ENCODE measurements at regions not wholly inside any gene's neighbourhood (a gene's known extent, or its start where the extent isn't known, plus 50 kb on each side); places are given as distances from the start of the nearest gene placed in this dataset.

DNA sequence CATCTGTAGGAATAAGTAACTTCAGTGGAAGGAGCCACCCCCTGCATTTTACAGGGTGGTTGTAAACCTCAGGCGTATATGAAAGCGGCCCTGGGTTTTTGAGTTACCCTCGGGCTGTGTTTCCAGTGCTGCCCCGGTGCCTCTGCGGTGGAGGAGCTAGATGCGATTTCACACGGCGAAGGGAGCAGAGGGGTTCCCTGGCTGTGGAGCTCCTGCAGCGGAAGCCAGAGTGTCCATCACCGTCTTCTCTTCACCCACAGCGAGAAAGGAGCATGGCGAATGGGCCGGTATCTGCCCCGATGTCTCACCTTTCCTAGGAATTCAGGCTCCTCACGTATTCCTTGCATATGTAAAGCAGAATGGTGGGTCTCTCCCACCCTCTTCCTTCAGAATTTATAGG, 253.6 kb downstream of the THBS2 start:
- no peaks in the 10 kb centered on the region for H3K36me3 ChIP-seq
- H3K27me3 ChIP-seq, result no peaks in the 10 kb centered on the region
- H3K4me1 ChIP-seq, result no peaks in the 10 kb centered on the region
- no peak overlapping the region for H3K4me3 ChIP-seq
- H3K27ac ChIP-seq, result no peak overlapping the region
- H3K9me3 ChIP-seq, result no peaks in the 10 kb centered on the region
- intact Hi-C loops (cut with DNase I), result no loop called here
- 90 to 93% (median 92%) methylated on average over 15 of the region's 15 CpGs for WGBS, 4 donors
- ATAC-seq (no peak), DNase-seq (no peak)
- no peak for TF ChIP-seq POLR2A (IDR thresholded peaks at IDR 0.05)
- TF ChIP-seq, protein P1, sequence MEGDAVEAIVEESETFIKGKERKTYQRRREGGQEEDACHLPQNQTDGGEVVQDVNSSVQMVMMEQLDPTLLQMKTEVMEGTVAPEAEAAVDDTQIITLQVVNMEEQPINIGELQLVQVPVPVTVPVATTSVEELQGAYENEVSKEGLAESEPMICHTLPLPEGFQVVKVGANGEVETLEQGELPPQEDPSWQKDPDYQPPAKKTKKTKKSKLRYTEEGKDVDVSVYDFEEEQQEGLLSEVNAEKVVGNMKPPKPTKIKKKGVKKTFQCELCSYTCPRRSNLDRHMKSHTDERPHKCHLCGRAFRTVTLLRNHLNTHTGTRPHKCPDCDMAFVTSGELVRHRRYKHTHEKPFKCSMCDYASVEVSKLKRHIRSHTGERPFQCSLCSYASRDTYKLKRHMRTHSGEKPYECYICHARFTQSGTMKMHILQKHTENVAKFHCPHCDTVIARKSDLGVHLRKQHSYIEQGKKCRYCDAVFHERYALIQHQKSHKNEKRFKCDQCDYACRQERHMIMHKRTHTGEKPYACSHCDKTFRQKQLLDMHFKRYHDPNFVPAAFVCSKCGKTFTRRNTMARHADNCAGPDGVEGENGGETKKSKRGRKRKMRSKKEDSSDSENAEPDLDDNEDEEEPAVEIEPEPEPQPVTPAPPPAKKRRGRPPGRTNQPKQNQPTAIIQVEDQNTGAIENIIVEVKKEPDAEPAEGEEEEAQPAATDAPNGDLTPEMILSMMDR (IDR thresholded peaks at IDR 0.05), result no peak

DNA sequence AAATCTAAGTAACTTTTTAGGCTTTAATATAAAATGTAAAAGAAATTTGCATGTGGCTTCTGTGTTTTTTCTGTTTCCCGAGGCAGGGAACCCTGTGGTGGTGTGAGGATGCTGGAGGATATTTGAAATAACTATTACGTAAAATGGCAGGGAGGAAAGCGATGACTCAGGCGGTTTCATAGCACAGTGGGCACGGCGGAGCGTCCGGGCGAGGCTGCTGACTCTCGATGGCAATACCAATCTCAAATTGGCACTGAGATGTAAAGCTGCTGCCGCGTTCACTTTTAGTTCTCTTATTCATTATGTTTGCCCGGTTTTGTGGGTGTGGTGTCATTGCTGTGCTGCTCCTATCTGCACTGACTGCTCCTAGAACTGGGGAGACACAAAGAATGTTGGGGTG, 254.3 kb downstream of the THBS2 start:
- H3K27ac ChIP-seq, result no peak overlapping the region
- WGBS, 4 donors, result 88 to 92% (median 89%) methylated on average over 13 of the region's 13 CpGs
- ATAC-seq (no peak), DNase-seq (no peak)
- no peak for TF ChIP-seq POLR2A (IDR thresholded peaks at IDR 0.05)
- TF ChIP-seq, protein P1 (IDR thresholded peaks at IDR 0.05), result no peak
- intact Hi-C loops (cut with DNase I), result no loop called here
- no peaks in the 10 kb centered on the region for H3K4me1 ChIP-seq
- no peak overlapping the region for H3K4me3 ChIP-seq
- H3K36me3 ChIP-seq, result no peaks in the 10 kb centered on the region
- H3K9me3 ChIP-seq, result no peaks in the 10 kb centered on the region
- no peaks in the 10 kb centered on the region for H3K27me3 ChIP-seq

DNA sequence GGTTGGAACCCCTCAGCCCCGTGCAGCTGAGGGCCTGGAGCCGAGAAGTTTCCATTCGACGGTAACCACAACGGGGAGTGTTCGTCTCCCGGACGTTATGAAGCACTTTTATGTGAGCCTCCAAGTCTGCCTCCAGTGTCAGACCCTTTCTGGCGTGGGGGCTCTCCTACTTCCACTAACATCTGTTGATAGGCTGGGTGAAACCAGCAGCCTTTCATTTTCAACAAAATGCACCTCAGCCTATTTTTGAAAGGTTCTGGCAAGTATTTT, 257.4 kb downstream of the THBS2 start:
- DNase-seq (no peak), ATAC-seq (no peak)
- 87 to 92% (median 89%) methylated on average over 9 of the region's 9 CpGs for WGBS, 4 donors
- intact Hi-C loops (cut with DNase I), result no loop called here
- no peaks in the 10 kb centered on the region for H3K27me3 ChIP-seq
- H3K36me3 ChIP-seq, result no peaks in the 10 kb centered on the region
- no peak overlapping the region for H3K27ac ChIP-seq
- H3K9me3 ChIP-seq, result no peaks in the 10 kb centered on the region
- TF ChIP-seq, protein P1 (IDR thresholded peaks at IDR 0.05), result no peak
- no peak for TF ChIP-seq POLR2A (IDR thresholded peaks at IDR 0.05)
- H3K4me3 ChIP-seq, result no peak overlapping the region
- H3K4me1 ChIP-seq, result no peaks in the 10 kb centered on the region

DNA sequence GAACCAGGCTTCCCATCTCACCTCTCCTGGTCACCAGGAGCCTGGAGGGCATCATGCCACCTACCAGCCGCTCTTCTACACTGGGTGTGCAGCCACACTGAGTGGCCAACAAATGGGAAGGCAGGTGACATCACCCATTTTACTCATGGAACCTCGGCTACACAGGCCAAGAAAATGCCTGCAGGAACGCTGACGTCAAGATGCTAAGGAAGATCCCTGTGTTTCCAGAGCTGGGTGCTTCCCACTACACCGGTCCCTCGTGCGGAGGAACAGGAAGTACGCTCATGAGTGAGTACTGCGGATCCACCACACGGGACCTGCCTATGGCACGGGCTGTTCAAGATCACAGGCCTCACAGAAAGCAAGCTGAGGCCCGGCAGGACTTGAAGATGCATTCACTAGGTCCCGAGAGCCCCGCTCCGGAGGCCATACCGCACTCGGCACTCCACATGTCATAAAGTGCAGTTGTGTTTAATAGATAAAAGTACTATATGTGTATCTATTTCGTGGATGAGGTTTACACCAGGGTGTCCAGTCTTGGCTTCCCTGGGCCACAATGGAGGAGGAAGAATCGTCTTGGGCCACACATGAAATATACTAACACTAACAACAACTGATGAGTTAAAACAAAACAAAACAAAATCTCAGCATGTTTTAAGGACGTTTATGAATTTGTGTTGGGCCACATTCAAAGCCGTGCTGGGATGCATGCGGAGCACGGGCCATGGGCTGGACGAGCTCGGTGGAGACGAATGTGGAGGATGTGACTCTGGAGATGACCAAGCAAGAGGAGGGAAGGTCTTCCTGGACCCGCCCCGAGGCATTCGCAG, 257.9 kb downstream of the THBS2 start:
- Histone ChIP-seq H3K9me3 (no peaks in the 10 kb centered on the region), H3K27ac (no peak overlapping the region), H3K27me3 (no peaks in the 10 kb centered on the region), H3K4me1 (no peaks in the 10 kb centered on the region), H3K4me3 (no peak overlapping the region), H3K36me3 (no peaks in the 10 kb centered on the region)
- TF ChIP-seq, protein P1 (IDR thresholded peaks at IDR 0.05), result no peak
- no peak for TF ChIP-seq POLR2A (IDR thresholded peaks at IDR 0.05)
- no peak for DNase-seq
- WGBS, 4 donors, result 79 to 91% (median 89%) methylated on average over 26 to 29 of the region's 29 CpGs
- intact Hi-C loops (cut with DNase I), result no loop called here
- no peak for ATAC-seq

All from heart left ventricle (tissue), 16 donors.